HG03045 (cell line): ENCODE measurements at regions not wholly inside any gene's neighbourhood (a gene's known extent, or its start where the extent isn't known, plus 50 kb on each side); places are given as distances from the start of the nearest gene placed in this dataset.
A peak's percentile ranks its signal among the peaks of the same experiment; 100 is the strongest.

ENCODE experiments used
- ATAC-seq: cut with Tn5 transposase; IDR thresholded peaks from one replicate; pipeline ENCODE4 v1.9.1; 2021; ENCODE audit warnings: mild to moderate bottlenecking, moderate library complexity; ENCODE audit not compliant: unreplicated experiment

DNA sequence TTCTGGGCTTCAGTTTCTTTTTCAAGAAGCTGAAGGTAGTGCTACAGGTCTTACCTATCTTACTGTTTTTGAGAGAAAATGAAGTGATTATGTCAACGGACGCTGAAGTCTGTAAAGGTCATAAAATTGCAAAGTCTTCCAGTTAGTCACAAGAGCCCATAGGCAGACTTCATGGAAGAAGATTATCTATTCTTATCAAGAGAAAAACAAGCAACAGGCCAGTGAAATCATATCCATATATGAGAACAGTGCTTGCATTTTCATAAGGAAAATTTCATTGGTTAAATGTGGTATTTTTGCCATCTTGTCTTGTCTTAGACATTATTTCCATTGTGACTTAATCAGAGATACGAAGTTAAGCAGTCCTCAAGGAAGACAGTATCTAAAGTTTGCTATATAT is 412.7 kb upstream of the SEL1L start:
- no peak for ATAC-seq

DNA sequence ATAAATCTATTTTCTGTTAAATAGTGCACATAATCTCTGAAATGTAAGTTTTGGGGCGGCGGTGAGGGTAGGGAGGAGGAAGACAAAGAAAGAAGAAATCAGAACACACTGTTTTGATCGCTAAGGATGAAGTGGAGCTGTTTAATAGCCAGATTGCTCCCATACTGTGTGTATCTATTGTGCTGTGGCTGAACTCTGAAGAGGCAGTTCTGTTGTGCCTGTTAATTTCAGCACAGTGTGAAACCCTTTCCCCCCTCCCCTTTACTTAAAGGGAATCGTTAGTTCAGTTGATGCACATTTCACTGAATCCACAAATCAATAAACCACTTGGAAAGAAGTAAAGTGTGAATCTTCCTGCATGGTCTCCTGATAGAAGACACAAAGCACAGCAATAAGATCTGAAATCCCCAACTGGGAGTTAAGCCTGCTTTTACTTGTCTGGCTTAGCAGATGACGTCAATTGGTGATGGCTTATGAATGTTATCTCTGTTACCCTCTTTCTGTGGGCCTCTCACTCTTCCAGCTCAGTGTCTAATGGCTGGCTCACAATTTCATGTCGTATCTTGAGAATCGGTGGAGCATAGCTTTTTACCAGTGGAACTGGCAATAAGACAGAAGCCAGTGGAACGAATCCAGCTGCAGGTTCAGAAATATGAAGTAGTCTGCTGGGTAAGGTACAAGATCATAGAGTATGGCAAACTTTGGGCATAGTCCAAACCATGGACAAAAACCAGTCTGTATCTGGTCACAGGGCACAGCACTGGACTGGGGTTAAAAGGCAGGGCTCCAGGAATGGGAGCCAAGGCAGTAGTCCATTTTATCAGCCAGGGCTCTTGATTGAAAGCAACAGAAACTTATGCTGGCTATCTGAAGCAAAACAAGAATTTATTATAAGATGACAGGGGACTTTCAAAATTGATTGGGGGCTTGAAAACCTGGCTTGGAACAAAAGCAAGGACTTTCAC is 413.5 kb upstream of the SEL1L start:
- no peak for ATAC-seq

DNA sequence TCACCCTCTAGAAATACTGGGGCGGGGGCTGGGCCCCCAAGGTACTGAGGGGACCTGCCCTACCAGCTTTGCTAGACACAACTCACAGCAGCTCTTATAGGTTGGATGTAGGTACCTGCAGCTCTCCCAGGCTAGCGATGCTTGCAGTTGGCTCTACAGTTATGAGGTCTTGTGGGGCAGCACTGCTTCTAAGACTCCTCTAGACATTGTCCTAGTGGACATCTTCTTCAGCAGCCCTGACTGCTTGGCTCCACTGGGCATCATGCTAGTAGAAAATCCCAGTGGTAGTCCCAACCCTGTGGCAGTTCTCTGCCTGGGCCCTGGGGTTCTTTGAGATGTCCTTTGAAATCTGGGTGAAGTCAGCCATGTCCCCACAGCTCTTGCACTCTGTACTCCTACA is 419.3 kb upstream of the SEL1L start:
- no peak for ATAC-seq

DNA sequence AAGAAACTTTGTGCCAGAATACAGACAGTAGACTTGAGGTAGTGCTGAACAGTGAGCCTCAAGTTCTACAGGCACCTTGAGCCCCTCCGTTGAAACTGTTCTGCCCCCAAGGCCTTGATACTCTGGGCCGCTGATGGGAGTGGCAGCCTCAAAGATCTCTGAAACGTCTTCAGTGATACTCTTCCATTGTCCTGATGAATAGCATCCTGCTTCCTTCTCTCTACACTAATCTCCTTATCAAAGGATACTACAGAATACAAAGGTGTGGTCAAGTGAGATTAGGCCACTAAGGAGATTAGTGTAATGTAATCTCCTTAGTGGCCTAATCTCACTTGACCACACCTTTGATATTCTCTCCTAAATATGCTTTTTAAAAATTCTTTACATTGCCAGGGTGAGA is 419.8 kb upstream of the SEL1L start:
- no peak for ATAC-seq

DNA sequence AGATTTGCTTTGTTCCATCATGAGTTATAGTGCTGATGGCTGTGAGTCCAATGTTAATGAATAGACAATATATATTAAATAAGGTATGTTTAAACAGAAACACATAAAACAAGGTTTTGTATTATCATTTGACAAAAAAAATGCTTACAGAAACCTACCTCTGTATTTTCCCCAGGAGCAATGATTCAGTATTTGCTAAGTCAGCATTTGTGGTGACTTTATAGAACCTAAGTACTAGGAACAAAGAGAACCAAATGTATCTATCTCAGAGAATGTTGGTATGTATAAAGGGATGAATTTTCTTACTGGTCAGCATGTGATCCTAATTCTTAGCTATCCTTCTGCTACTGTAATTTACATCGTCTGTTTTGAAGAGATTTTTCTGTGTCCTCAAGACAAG is 421.5 kb upstream of the SEL1L start:
- ATAC-seq: no peak

DNA sequence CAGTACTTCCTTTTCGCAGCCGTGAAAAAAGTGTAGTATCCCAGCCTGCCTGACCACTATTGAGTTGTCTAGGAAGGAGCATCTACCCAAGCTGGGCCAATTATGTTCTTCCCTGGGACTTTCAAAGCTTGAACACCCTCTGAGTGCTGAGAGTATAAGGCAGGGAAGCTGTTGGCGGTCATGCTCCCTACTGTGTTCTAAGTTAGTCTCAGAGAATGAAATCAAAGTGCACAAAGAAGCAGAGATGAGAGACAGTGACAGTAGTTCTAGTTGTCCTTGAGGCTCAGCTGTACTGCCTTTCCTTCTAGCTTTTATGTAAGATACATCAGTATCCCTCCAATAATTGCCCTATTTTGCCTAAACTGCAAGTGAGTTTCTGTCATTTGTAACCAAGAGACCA is 427.1 kb upstream of the SEL1L start:
- ATAC-seq: no peak

DNA sequence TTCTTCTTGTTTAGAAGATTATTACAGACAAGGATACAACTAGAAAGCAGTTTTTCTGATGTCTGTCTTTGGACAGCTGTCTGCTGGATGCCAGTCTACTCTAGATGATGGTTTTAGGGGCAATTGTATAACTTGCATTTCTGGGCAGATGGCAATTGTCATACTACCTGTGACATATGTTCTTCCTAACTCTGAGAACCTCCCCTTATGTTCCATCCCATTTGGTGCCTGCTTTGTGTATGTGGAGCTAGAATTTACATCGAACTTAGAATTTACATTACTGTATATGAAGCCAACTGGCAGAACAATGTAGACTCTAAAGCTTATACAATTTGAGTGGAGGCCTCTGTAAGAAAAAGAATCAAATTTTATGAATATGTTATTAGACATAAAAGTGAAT is 430.2 kb upstream of the SEL1L start:
- ATAC-seq: no peak

DNA sequence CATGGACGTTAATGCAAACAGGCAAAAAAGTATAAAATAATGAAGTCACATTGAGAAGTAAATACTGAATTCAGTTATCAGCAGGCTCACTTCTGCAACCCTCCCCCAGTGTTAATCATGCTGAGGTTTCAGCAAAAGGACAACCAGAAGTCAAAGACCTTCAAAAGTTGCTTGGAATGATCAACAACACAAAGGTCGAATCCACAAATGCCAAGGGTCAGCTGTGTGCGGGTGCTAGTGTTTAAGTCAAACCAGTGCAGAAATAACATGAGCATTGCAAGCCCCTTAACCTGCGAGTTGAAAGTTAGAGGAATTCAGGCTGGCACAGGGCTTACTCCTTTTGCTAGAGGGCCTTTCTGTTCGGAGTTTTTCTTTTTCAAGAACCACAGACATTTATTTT is 436.7 kb upstream of the SEL1L start:
- no peak for ATAC-seq

DNA sequence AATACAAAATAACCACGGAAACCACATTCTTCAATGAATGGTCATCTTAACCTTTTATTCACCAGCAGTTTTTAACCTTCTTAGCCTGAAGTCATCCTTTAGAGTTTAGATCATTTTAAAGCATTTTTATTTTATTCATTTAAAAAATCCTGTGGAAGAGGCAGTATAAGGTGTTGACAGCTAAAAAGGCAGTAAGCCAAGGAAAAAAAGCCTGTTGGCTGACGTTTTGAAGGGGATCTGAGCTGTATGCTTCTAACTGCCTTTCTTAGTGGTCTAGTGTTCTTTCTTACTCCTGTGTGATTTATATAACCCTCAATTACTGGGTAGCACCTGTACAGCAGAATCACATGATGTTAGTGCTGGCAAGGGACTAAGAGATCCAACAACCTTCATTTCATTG is 438.3 kb upstream of the SEL1L start:
- ATAC-seq: no peak

DNA sequence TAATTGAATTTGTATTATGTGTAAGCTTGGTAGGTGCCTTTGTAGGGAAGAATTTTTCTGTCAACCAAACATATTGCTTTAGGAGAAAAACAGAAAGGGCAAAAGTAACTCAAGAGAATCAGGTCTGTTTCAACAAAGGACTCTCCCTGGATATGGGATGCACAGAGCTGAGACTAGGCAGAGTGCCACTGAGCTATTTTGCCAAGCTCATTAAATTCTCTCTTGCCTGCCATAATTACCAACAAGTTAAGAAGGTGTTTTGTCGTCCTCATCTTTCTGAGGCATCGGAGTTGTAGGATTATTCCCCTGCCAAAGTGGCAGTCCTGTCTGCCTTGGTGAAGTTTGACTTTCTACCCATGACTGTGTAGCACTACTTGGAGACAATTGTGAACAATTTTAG is 438.9 kb upstream of the SEL1L start:
- no peak for ATAC-seq

DNA sequence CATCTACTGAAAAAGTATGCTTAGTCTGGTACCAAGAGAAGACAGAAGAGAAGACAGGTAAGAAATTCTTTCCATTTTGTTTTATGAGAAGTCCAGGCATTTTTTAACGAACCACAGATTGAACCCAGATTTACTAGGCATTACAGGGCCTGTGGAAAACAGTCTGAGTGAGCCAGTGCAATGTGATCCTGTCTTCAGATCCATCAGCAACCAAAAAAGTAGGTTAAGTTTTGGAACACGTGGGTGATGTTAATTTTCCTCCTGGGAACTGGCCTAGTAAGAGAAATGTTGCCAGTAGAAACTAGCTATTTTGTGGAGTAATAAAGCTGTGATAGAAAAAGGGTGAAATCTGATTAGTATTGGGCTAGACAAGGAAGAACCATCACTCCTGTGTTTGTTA is 440.9 kb upstream of the SEL1L start:
- ATAC-seq: no peak

DNA sequence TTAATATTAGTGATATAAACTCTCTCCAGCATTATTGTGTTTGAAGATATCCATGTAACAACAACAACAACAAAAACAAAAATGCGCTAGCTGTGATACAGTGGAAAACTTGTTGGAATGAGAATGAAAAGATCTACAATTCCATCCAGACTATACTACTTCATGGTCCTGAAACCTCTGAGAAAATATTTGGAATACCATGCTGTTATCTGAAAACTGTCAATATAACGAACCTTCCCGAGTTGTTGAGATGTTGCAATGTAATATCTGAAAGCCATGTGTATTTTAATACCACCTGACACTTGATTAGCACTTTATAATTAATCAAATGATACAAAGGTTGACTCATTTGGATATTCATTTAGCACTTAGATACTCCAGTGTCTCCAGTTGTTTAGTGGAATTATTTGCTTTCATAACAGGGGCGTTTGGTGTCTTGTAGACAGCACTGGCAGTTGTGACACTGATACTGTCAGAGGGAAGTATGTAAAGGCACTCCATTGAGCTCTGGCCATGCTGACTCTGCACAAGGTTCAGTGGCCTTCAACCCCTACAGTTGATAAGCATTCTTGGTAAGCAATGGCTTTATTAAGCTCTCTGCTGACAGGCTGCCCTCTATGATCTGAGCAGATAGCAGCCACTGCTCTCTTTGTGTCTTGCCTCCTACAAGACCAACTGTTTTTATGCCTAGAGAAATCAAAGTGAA is 447.1 kb upstream of the SEL1L start:
- no peak for ATAC-seq

DNA sequence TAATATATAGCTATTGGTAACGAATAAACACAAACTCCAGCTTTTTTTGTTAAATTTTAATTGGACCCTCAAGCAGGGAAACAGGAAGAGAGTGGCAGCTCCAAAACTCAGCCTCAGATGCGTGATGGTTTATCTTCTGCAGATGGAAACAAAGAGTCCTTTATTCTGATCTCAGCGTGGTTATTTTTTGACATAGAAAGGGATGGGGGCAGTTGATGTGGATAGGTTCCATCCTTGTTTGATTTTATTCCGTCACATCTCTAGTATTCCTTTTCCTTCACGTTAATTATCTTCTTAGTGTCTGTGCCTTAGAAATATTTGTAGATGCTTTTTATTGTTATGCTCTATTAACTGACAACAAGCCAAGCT is 447.6 kb upstream of the SEL1L start:
- no peak for ATAC-seq

DNA sequence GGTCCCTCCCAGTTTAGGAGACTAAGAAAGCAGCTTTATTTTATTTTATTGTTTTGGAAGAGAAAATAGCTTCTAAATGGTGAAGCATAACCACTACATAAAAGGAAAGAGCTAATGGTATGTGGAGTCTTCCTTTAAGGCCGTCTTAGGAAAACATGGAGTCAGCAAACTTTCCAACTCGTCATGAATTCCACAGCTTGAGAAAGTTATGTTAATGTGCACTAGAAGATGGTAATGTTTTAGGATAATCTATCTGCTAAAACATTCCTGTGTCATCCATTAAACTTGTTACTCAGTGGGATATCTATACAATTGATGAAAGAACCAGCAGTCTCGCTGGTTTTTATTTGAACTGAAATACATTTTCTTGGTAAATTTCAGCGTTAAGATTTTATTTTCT is 448.4 kb upstream of the SEL1L start:
- no peak for ATAC-seq

DNA sequence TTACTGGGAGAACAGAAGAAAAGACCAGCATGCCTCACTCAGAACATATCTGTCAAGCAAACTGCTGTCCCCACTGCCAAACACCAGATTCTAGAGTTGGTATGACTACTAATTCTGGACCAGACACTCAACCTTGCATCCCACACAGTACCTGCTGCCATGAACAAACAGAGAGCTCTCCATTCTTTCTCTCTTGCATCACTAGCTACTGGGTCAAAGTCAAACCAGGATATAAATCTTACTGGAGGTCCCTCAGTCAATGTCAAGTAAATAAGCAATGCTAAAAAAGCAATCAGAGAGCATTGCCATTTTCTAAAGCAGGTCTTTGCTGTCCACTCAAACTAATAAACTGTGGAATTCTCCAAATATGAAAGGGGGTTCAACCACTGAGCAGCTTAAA is 452.4 kb upstream of the SEL1L start:
- ATAC-seq: no peak

DNA sequence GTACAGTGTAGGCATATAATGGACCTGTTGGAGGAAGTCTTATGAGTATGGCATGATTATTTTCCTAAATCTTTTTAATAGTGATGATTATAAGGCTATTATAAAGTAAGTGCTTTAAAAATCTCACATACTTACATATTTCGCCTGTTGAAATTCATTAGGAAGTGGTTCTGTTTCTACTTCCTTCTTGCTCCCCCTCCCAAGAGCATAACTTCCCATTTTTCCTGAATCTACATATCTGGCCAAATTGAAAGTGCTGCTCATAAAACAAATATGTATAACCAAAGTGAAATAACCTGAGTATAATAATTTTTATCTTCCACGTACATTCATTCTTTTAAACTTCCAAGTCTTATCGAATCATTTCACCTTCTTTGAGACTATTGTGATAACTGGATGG is 455.6 kb upstream of the SEL1L start:
- no peak for ATAC-seq

DNA sequence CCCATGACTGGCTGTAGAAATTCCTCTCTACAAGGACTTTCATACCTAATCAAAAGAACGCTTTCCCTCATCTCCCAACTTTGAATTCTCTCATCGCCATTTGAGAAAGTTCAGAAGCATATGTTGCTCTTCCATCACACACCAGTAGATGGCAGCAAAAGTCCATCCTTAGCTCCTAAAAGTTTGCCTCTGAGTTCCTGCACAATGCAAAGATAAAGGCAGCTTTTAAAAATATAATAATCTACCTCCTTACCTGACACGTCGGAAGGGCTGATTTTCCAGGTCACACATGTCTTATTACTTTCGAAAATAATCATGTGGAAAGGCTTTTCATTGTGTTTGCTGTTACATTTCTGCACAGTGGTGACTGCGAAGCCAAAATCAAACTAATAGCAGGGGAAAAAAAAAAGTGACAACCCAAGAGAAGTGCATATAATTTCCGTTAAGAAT is 456.7 kb upstream of the SEL1L start:
- ATAC-seq: peak; percentile 65

DNA sequence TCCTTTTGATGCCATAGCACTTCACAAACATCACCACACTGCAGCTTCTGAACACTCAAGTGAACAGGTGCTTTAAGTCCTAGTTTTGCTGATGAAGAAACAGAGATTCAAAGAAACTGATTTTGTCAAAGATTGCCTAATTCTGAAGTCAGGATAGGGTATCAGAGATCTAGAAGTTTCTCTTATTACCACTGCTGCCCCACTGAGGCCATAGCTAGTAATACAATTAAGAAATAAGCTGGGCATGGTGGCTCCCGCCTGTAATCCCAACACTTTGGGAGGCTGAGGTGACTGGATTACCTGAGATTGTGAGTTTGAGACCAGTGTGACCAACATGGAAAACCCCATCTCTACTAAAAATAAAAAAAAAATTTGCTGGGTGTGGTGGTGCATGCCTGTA is 458.3 kb upstream of the SEL1L start:
- ATAC-seq: no peak

DNA sequence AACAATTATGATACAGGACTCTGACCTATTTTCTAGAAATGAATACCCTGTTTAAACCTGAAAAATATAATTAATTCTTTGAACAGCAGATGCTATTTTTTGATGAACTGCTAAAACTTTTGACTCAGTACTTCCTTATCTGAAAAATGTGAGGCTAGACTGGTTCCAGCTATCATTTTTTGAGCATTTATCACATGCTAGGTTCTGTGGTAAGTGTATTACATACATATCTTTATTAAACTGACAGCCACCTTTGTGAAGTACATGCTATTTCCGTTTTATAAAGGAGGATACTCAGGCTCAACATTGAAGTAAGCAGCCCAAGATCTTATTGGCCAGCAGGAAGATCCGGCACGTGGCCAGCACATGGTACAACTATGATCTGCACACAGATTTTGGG is 459.8 kb upstream of the SEL1L start:
- ATAC-seq: no peak

DNA sequence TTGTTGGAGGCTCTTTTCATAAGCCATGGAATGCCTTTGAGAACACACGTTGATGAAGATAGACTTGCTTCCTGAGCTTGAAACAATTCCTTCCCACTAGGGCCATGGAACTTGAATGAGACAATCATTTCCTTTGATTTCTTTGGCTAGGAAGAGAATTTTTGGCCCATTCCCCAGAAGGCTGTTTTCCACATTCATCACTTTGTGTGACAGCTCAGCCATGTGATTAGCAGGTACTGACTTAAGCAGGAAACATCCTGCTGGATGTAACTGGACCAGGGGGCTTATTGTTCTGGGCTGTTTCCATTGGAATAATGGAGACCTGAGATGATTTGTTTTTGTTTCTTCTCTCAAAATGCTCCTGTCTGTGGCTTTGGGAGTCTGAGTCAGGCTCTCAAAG is 469.8 kb upstream of the SEL1L start:
- ATAC-seq: no peak

DNA sequence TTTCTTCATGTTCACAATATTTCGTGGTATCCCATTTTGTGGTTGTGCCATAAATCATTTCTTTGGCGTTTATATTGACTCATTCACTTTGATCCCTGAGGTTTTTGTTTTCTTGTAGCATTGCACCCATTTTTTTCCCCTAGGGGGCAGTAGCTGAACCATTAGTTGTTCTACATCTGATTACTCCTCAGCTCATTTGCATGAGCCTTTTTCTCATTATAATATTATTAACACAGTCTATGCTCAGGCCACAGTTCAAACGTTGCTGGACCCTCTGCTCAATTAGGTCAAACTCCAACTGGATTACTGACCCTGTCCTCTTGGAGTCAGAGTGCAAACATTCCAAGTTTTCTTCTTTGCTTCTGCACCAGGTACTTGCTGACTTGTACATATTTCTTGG is 475.4 kb upstream of the SEL1L start:
- ATAC-seq: no peak

DNA sequence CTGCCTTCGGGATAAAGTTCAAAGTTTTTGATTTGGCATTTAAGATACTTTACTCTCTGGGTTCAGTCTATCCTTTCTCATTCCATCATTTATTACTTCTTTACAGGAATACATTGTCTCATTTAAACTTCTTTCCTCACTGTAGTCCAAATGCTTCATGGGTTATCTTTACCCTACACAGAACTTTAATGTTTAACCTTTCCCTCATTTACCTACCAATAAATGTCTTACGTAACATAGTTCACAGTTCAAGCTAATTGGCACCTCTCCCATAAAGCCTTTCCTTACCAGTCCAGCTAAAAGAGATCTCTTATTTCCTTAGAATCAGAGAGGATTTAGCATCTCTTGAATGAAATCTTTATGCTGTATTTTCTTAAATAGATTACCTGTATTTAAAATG is 476.3 kb upstream of the SEL1L start:
- no peak for ATAC-seq
